Cardiac muscle cell (in vitro differentiated cells and primary cell): ENCODE measurements at regions not wholly inside any gene's neighbourhood (a gene's known extent, or its start where the extent isn't known, plus 50 kb on each side); places are given as distances from the start of the nearest gene placed in this dataset.
A peak's percentile ranks its signal among the peaks of the same experiment; 100 is the strongest.

Experiments used
- DNase-seq, 2 donors: peaks; one replicate each; pipeline versions ENCODE4 v3.0.0 to v3.0.0-alpha.2; 2010 to 2017; ENCODE audit warnings: low read depth in 1 of 2, low spot score in 1 of 2
- H3K27ac ChIP-seq: fragments of 200-600 bp; sonication (generic); 2 replicates; pipeline ENCODE4 v1.5.1; 2016
- H3K27me3 ChIP-seq: fragments of 200-600 bp; sonication (generic); 2 replicates; pipeline ENCODE4 v1.6.0; 2016; ENCODE audit warnings: control low read depth
- H3K36me3 ChIP-seq: fragments of 200-600 bp; sonication (generic); 2 replicates; pipeline ENCODE4 v1.5.1; 2016; ENCODE audit warnings: control low read depth
- H3K4me1 ChIP-seq: fragments of 200-600 bp; sonication (generic); 2 replicates; pipeline ENCODE4 v1.8.1; 2017; ENCODE audit warnings: low read depth, mild to moderate bottlenecking, mixed run types
- H3K4me3 ChIP-seq: fragments of 200-600 bp; sonication (generic); 2 replicates; pipeline ENCODE4 v1.5.1; 2016; ENCODE audit warnings: mild to moderate bottlenecking
- H3K9me3 ChIP-seq: fragments of 200-600 bp; sonication (generic); 2 replicates; pipeline ENCODE4 v1.5.1; 2017; ENCODE audit warnings: low read depth, mild to moderate bottlenecking, control low read depth
- CTCF ChIP-seq: IDR thresholded peaks from 2 replicates; pipeline ENCODE4 v1.5.1; 2012; ENCODE audit warnings: low read depth, mild to moderate bottlenecking, low read length

GRCh38 chr4:153127760-153128494 lies 76.3 kb upstream of the TRIM2 start:
- Histone ChIP-seq H3K27ac (no peak overlapping the region), H3K9me3 (no peaks in the 10 kb centered on the region), H3K4me1 (peaks cover 3% of the 10 kb centered on the region), H3K4me3 (no peak overlapping the region), H3K27me3 (no peaks in the 10 kb centered on the region), H3K36me3 (no peaks in the 10 kb centered on the region)
- peak; percentile 90 to 91 for DNase-seq
- TF ChIP-seq CTCF, result peak; percentile 77

GRCh38 chr4:153131596-153131995 lies 72.6 kb upstream of the TRIM2 start:
- TF ChIP-seq CTCF, result no peak
- Histone ChIP-seq H3K9me3 (no peaks in the 10 kb centered on the region), H3K27me3 (no peaks in the 10 kb centered on the region), H3K36me3 (no peaks in the 10 kb centered on the region), H3K27ac (no peak overlapping the region), H3K4me3 (no peak overlapping the region), H3K4me1 (no peaks in the 10 kb centered on the region)
- no peak for DNase-seq

GRCh38 chr4:153137159-153137558 lies 67.1 kb upstream of the TRIM2 start:
- no peak overlapping the region for H3K27ac ChIP-seq
- peak in 1 of 2 donors; percentile 90 for DNase-seq
- no peaks in the 10 kb centered on the region for H3K36me3 ChIP-seq
- no peaks in the 10 kb centered on the region for H3K4me1 ChIP-seq
- TF ChIP-seq CTCF, result no peak
- no peaks in the 10 kb centered on the region for H3K9me3 ChIP-seq
- no peak overlapping the region for H3K4me3 ChIP-seq
- no peaks in the 10 kb centered on the region for H3K27me3 ChIP-seq

GRCh38 chr4:153137677-153138630 lies 66.3 kb upstream of the TRIM2 start:
- no peak for TF ChIP-seq CTCF
- Histone ChIP-seq H3K36me3 (no peaks in the 10 kb centered on the region), H3K27me3 (no peaks in the 10 kb centered on the region), H3K4me1 (no peaks in the 10 kb centered on the region), H3K4me3 (no peak overlapping the region), H3K27ac (no peak overlapping the region), H3K9me3 (no peaks in the 10 kb centered on the region)
- no peak for DNase-seq

- Histone ChIP-seq H3K27ac (no peak overlapping the region), H3K36me3 (no peaks in the 10 kb centered on the region), H3K27me3 (no peaks in the 10 kb centered on the region), H3K4me3 (no peak overlapping the region), H3K4me1 (peaks cover 7% of the 10 kb centered on the region), H3K9me3 (no peaks in the 10 kb centered on the region)
- TF ChIP-seq CTCF, result no peak
- no peak for DNase-seq
These were observed 65.5 kb upstream of the TRIM2 start for GRCh38 chr4:153138736-153139135.
